Stromal cell of bone marrow (primary cell): ENCODE measurements at regions not wholly inside any gene's neighbourhood (a gene's known extent, or its start where the extent isn't known, plus 50 kb on each side); places are given as distances from the start of the nearest gene placed in this dataset.

Experiments
- DNase-seq: peaks from one replicate; pipeline ENCODE4 v3.0.0-alpha.2; 2012; ENCODE audit warnings: low read depth

DNA sequence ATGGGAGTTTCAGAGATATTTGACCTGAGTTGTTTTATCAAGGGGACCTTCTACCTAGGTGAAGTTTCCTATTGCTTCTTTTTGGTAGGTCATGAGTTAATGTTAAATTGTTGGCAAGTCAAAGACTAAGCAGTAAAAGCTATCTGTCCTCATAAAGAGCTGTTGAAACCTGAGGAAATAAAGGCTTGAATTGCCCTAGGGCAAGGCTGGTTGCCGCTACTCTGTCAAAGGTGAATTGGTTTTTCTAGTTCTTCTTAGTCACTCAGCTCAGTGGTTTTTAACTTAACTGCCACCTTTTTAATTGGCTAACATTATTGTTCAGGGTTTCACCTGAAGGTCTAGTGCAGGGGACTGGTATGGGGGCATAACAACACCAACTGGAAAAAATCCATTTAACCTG is 441.6 kb upstream of the FBXO33 start:
- no peak for DNase-seq

DNA sequence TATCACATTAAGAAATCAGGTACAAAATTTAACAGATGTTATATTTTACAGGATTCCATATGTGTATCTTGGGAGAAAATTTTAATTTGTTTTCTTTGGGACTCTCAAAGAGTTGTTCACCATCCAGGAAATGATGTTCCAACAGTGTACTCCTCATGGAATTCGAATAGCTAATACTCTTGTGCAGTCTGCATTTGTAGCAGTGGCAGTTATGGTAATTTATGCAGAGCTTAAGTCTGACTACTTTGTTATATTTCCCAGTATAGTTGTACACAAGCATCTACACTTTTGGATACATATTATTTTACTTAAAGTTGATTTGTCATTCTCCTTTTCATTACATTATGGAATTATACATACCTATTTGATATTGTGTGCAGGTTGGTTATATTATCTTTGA is 436.7 kb upstream of the FBXO33 start:
- DNase-seq, result no peak

DNA sequence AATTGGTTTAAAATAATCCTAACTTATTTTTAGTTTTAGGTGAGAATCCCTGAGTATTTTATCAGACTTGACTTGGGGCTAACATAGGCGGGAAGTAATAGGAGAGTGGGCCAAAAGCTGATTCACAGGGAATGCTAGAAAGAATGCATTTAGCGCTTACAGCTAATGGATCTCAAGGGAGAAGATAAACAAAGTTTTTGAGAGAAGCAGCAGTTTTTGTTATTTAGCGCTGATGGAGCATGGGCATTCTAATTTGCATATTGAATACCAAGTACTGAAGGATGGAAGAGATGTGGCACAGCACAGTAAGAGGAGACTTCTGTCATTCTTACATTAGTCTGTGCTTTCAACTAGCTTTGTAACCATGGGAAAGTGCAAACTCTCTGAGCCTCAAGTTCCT is 436.0 kb upstream of the FBXO33 start:
- DNase-seq, result no peak

DNA sequence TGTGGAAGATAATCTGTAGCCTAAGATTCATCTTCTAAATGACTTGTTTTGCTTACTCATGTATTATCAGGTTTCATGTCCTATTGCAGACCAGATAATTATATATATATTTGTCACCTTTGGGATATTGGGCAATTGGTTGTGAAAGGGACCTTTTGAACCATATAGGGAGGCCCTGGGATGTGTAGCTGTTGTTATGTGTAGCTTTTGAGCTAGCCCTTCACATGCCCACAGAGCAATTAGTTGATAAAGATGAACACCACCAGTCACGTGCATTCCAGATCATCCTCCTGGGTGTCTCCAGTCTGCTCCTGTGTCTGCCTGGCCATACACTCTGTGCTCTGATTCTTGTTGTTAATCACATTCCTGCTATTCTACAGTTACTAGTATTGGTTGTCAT is 431.2 kb upstream of the FBXO33 start:
- DNase-seq, result no peak

DNA sequence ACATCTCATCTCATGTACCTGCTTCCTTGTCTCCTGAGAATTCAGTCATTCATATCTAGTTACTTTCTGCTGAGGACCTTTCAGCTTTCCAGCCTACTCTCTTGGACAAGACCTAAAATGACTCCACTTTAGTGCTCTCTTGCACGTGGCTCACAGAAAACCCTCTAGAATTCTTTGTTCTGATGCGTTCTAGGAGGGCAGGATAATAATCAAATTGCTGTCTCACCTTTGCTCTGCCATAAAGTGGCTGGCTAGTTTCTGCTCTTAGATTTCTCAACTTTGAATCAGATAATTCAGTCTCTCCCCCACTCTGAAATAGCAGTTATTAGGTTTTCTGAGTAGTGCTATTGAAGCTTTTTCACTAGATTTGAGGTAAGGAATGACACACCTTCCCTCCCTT is 429.5 kb upstream of the FBXO33 start:
- no peak for DNase-seq

GRCh38 chr14:39861229-39861600 is 429.0 kb upstream of the FBXO33 start:
- DNase-seq, result no peak

DNA sequence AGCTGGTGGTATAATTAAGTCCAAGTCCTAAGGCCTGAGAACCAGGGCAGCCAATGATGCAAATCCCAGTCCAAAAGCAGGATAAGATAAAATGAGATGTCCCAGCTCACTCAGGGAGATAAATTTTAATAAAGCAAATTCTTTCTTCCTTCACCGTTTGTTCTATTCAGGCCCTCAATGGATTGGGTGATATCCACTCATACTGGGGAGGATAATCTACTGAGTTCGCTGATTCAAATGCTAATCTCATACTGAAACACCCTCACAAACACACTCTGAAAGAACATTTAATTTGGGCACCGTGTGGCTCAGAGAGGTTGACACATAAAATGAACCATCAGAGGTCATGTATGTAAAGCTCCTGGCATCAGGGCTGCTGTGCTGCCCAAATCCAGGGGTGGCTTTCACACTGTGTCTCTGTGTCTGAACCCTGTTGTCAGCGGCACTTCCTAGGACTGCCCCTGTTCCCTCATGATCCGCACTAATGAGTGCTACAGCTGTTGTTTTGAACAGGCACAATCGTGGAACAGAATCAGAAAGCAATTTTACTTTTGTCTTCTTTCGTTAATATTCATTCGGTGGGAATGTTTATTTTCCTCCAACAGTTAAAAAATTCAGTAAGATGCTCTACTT is 428.5 kb upstream of the FBXO33 start:
- DNase-seq, result no peak

DNA sequence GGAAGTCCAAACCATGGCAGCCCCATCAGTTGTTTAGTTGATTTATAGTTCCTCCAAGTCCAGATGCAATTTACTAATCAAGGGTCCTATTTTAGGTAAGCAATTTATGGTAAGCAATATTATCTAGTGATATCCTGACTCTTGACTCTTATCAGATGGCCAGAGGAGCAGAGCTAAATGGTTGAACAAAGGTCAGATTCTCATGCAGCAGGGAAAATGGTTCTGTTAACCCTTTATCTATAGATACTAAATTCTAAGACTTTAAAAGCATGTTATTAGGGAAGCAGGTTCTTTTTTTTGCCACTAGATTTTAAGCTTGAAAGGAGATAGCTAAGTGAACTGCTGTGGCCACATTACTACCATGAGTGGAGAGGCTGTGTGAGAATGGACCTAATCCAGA is 427.1 kb upstream of the FBXO33 start:
- no peak for DNase-seq

- no peak for DNase-seq
These were observed 425.3 kb upstream of the FBXO33 start for GRCh38 chr14:39857376-39858055.

DNA sequence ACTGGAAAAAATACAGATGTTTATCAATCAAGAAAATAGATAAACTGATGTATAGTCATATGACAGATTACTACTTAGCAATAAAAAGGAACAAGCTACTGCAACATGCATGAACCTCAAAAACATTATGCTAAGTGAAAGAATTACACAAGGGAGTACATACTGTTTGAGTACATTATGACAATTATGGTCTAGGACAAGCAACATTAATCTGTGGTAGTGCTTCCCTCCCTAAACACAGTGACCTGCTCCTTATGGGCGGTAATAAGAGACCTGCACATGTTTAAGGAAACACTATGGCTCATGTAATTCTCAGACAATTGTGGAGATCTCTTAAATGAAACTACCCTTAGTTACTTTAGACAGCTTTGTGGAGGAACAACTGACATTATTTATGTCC is 421.2 kb upstream of the FBXO33 start:
- DNase-seq, result no peak

DNA sequence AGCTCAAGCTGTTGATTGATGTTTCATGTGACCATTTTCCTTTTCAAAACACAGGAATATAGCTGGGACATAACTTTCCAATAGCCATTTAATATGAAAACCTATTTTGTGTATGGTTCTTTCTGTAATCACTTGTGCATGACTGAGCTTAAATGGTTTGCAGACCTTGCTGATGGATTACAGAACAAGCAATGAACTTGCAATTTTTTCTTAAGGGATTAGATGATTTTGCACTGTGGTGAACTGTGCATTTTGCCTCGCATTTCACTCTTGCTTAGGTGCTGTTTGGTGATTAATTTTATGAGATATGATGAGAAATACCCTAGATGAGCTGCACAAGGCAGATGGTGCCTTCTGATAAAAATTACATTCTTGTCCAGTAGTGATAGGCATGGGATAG is 419.0 kb upstream of the FBXO33 start:
- no peak for DNase-seq

GRCh38 chr14:39847852-39848251 is 415.6 kb upstream of the FBXO33 start:
- DNase-seq, result no peak

- peak; percentile 8 for DNase-seq
These were observed 415.0 kb upstream of the FBXO33 start for GRCh38 chr14:39847194-39847593.

- no peak for DNase-seq
These were observed 411.6 kb upstream of the FBXO33 start for GRCh38 chr14:39843881-39844280.

DNA sequence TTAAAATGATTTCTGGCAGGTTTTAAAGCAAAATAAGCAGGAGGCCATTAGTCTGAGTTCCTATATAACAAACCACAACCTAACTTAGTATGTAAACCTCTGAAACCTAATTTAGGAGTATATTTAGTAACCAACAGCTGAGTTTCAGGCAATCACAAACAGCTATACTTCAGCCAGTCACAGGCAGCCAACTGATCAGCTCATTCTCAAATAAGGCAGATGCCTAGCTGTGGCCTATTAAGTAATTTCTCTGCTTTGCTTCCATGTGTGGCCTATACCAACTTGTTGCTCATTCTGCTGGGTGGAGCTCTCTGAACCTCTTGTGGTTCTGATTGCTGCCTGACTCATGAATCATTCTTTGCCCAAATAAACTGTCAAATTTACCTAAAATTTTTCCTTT is 408.9 kb upstream of the FBXO33 start:
- peak; percentile 18 for DNase-seq

- DNase-seq, result no peak
These were observed 395.8 kb upstream of the FBXO33 start for GRCh38 chr14:39827901-39828655.

GRCh38 chr14:39812532-39813320 is 380.5 kb upstream of the FBXO33 start:
- DNase-seq, result no peak

DNA sequence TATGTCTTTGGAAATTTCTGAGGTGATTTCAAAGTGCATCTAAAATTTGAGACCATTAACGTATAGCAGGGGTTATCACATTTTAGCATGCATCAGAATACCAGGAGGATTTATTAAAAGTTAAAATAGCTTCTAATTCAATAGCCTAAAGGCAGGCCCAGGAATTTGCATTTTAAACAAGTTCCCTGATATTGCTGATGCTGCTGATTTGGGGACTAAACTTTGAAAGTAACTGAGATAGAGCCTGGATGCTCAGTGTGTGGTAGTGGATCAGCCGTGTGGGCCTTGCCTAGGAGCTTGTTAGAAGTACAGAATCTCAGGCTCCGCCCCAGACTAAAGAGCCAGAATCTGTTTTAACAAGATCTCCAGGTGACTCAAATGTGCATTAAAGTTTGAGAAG is 375.0 kb upstream of the FBXO33 start:
- DNase-seq, result no peak

GRCh38 chr14:39784461-39784860 is 352.2 kb upstream of the FBXO33 start:
- no peak for DNase-seq

DNA sequence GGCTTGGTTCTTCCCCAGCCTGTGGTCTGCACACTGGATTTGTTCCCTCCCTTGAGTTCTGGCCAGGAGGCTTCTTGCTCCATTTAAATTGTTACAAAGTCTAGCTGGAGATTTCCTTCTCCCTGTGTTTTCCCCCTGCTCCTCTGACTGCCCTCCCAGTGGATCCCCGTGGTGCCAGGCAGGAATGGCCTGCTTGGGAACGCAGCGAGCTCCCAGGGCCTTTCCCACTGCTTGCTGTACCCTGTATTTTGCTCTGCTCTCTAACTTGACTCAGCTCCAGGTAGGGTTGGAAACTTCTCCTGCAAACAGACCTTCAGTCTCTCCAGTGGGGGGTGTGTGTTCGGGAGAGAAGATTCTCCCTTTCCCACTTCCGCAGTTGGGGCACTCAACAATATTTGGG is 349.2 kb upstream of the FBXO33 start:
- DNase-seq, result no peak

DNA sequence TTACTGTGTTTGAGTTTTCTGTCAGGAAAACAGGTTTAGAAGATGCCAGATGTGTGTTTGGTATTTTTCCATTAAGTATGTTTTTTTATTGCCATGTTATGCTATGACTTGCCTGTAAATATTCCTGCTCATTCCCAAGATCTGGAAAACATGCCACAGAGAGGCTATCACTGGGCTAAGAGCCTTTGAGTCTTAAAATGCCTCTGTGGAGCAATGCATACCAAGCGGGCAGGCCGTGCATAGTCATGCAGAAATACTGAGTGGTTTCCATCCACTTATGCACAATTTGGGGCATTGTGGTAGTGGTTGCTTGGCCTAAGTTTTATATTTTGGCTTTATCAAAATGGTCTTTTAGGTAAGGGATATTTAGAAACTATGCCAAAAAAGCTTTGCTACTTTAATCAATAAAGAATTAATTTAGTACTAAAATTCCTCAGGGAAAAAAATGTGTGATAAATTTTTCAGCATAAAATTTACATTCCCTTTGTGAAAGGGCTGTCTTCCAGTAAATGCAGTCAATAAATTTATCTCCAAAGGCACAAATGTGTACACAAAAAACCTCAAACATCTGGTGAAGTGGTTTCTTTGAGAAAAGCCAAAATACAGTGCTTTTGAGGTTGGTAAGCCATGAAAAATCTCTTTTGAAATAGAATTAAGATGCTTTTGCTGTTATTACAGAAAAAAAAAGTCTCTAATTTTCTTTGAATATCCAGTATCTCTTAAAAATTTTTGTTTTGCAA is 341.3 kb upstream of the FBXO33 start:
- no peak for DNase-seq

- no peak for DNase-seq
These were observed 340.4 kb upstream of the FBXO33 start for GRCh38 chr14:39772627-39773026.
